ENCODE measurements at regions not wholly inside any gene's neighbourhood (a gene's known extent, or its start where the extent isn't known, plus 50 kb on each side); places are given as distances from the start of the nearest gene placed in this dataset.

DNA sequence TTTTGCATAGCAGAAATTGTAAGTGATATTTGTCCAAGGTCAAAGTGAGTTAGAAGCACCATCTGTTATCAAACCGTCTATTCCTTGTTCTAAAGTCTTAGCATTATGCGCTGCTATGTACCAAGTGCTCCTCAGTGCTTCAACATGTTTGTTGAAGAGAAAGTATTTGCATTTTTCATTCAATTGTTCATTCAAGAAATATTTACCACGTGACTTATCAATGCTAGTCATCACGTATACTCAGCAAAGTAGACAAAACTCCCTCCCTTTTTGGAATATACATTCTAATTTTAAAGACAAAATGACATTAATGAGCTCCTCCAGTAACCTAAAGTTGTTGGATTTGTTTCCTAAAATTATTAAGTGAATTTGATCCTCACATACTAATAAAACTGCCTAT lies 388.0 kb upstream of the CDH8 start:
- CTCF ChIA-PET = no interaction called here
- H3K27me3 ChIP-seq (replicated peaks; ENCODE audit: control insufficient read depth, insufficient read depth, low read length) = no peaks in the 10 kb centered on the region
- H3K4me3 Mint-ChIP-seq (ENCODE audit: unreplicated experiment) = no peak overlapping the region
- no peak overlapping the region for H3K27ac Mint-ChIP-seq (ENCODE audit: unreplicated experiment)
- no peaks in the 10 kb centered on the region for H3K9me3 Mint-ChIP-seq (ENCODE audit: unreplicated experiment)
- no peak for DNase-seq
- no peaks in the 10 kb centered on the region for H3K4me1 Mint-ChIP-seq (ENCODE audit: low read depth, unreplicated experiment)
- intact Hi-C loops (cut with micrococcal nuclease; ENCODE audit: unreplicated experiment) = no loop called here
- no peak overlapping the region for H3K4me3 ChIP-seq (ENCODE audit: low read depth, low read length)
- no TSS peak for BruUV-seq (replicated peaks)
- H3K36me3 ChIP-seq (ENCODE audit: control insufficient read depth, insufficient read depth, low read length) = no peaks in the 10 kb centered on the region
- H3K27me3 Mint-ChIP-seq (ENCODE audit: insufficient read depth, unreplicated experiment) = no peaks in the 10 kb centered on the region
- no peaks in the 10 kb centered on the region for H3K36me3 Mint-ChIP-seq (ENCODE audit: insufficient read depth, unreplicated experiment)
- POLR2A ChIA-PET = no interaction called here
- no peaks in the 10 kb centered on the region; the same call in 1 of the 2 replicates for H3K4me1 ChIP-seq
- TF ChIP-seq, protein P1, sequence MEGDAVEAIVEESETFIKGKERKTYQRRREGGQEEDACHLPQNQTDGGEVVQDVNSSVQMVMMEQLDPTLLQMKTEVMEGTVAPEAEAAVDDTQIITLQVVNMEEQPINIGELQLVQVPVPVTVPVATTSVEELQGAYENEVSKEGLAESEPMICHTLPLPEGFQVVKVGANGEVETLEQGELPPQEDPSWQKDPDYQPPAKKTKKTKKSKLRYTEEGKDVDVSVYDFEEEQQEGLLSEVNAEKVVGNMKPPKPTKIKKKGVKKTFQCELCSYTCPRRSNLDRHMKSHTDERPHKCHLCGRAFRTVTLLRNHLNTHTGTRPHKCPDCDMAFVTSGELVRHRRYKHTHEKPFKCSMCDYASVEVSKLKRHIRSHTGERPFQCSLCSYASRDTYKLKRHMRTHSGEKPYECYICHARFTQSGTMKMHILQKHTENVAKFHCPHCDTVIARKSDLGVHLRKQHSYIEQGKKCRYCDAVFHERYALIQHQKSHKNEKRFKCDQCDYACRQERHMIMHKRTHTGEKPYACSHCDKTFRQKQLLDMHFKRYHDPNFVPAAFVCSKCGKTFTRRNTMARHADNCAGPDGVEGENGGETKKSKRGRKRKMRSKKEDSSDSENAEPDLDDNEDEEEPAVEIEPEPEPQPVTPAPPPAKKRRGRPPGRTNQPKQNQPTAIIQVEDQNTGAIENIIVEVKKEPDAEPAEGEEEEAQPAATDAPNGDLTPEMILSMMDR (IDR thresholded peaks at IDR 0.05; ENCODE audit: insufficient read depth in 1 of 2, low read depth in 1 of 2, low read length in 1 of 2, severe bottlenecking in 1 of 2, unreplicated experiment in 1 of 2) = no peak
- H3K9me3 ChIP-seq = no peaks in the 10 kb centered on the region; the same call in 1 of the 2 replicates

DNA sequence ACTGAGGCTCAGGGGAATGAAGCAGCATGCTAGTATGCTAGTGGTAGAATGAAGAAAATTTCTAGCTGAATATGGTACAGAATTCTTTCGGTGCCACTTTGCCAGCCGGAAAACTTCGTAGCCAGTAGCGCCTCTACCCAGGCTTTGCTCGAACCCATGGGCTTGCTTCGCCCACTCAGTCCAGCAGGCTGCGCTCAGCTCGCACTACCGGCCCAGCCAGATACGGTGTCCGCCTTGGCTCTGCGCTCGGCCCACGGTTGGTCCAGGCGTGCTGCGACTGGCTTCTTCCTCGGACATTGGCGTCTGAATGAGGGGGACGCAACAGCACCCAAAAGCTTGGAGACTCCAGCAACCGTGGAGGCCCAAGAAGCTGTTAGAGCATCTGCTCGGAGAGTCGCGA lies 372.5 kb upstream of the CDH8 start:
- ChIA-PET POLR2A (no interaction called here), CTCF (no interaction called here)
- H3K27ac Mint-ChIP-seq (ENCODE audit: unreplicated experiment) = no peak overlapping the region
- H3K4me3 Mint-ChIP-seq (ENCODE audit: unreplicated experiment) = no peak overlapping the region
- no peak for DNase-seq
- H3K4me1 ChIP-seq = no peaks in the 10 kb centered on the region
- no peak overlapping the region for H3K4me3 ChIP-seq (ENCODE audit: low read depth, low read length)
- no peaks in the 10 kb centered on the region for H3K27me3 Mint-ChIP-seq (ENCODE audit: insufficient read depth, unreplicated experiment)
- TF ChIP-seq, protein P1 (IDR thresholded peaks at IDR 0.05; ENCODE audit: insufficient read depth in 1 of 2, low read depth in 1 of 2, low read length in 1 of 2, severe bottlenecking in 1 of 2, unreplicated experiment in 1 of 2) = no peak
- intact Hi-C loops (cut with micrococcal nuclease; ENCODE audit: unreplicated experiment) = no loop called here
- no peaks in the 10 kb centered on the region for H3K9me3 Mint-ChIP-seq (ENCODE audit: unreplicated experiment)
- H3K27me3 ChIP-seq (replicated peaks; ENCODE audit: control insufficient read depth, insufficient read depth, low read length) = no peaks in the 10 kb centered on the region
- no TSS peak for BruUV-seq (replicated peaks)
- H3K36me3 Mint-ChIP-seq (ENCODE audit: insufficient read depth, unreplicated experiment) = no peaks in the 10 kb centered on the region
- no peaks in the 10 kb centered on the region for H3K36me3 ChIP-seq (ENCODE audit: control insufficient read depth, insufficient read depth, low read length)
- H3K9me3 ChIP-seq = no peaks in the 10 kb centered on the region
- H3K4me1 Mint-ChIP-seq (ENCODE audit: low read depth, unreplicated experiment) = no peaks in the 10 kb centered on the region

DNA sequence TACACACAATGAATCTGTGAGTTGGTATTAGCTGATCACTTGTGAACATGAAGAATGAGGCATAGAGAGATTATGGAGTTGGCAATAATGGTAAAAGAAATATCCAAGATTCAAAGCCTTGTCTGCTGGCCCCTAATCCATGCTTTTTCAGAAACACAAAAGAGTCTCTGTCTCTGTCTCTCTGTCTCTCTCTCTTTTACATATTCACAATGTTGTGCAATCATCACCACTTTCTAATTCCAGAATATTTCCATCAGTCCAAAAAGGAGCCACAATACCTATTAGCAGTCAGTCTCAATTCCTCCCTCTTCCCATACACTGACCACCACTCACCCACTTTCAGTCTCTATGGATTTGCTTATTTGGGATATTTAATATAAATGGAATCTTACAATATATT lies 370.1 kb upstream of the CDH8 start:
- Mint-ChIP-seq H3K27ac (ENCODE audit: unreplicated experiment) (no peak overlapping the region), H3K27me3 (ENCODE audit: insufficient read depth, unreplicated experiment) (no peaks in the 10 kb centered on the region), H3K4me3 (ENCODE audit: unreplicated experiment) (no peak overlapping the region), H3K36me3 (ENCODE audit: insufficient read depth, unreplicated experiment) (no peaks in the 10 kb centered on the region), H3K9me3 (ENCODE audit: unreplicated experiment) (no peaks in the 10 kb centered on the region), H3K4me1 (ENCODE audit: low read depth, unreplicated experiment) (no peaks in the 10 kb centered on the region)
- no peak for DNase-seq
- ChIA-PET POLR2A (no interaction called here), CTCF (no interaction called here)
- H3K9me3 ChIP-seq = no peaks in the 10 kb centered on the region
- BruUV-seq (replicated peaks) = no TSS peak
- H3K27me3 ChIP-seq (replicated peaks; ENCODE audit: control insufficient read depth, insufficient read depth, low read length) = no peaks in the 10 kb centered on the region
- TF ChIP-seq, protein P1 (IDR thresholded peaks at IDR 0.05; ENCODE audit: insufficient read depth in 1 of 2, low read depth in 1 of 2, low read length in 1 of 2, severe bottlenecking in 1 of 2, unreplicated experiment in 1 of 2) = no peak
- H3K4me1 ChIP-seq = no peaks in the 10 kb centered on the region
- no peaks in the 10 kb centered on the region for H3K36me3 ChIP-seq (ENCODE audit: control insufficient read depth, insufficient read depth, low read length)
- no peak overlapping the region for H3K4me3 ChIP-seq (ENCODE audit: low read depth, low read length)
- intact Hi-C loops (cut with micrococcal nuclease; ENCODE audit: unreplicated experiment) = no loop called here
